ENCODE measurements at regions not wholly inside any gene's neighbourhood (a gene's known extent, or its start where the extent isn't known, plus 50 kb on each side); places are given as distances from the start of the nearest gene placed in this dataset.

GRCh38 chr1:101741910-101742309 is 254.8 kb downstream of the OLFM3 start:
- no peak for TF ChIP-seq FOXM1 (IDR thresholded peaks at IDR 0.05; ENCODE audit: borderline replicate concordance, low read depth)
- TF ChIP-seq EP300 (IDR thresholded peaks at IDR 0.05; ENCODE audit: borderline replicate concordance), result no peak
- TF ChIP-seq EGR1 (IDR thresholded peaks at IDR 0.05), result no peak
- no peak for TF ChIP-seq CEBPB (IDR thresholded peaks at IDR 0.05)
- no peak for TF ChIP-seq RAD21 (IDR thresholded peaks at IDR 0.05; ENCODE audit: low read depth)
- TF ChIP-seq, protein P1, sequence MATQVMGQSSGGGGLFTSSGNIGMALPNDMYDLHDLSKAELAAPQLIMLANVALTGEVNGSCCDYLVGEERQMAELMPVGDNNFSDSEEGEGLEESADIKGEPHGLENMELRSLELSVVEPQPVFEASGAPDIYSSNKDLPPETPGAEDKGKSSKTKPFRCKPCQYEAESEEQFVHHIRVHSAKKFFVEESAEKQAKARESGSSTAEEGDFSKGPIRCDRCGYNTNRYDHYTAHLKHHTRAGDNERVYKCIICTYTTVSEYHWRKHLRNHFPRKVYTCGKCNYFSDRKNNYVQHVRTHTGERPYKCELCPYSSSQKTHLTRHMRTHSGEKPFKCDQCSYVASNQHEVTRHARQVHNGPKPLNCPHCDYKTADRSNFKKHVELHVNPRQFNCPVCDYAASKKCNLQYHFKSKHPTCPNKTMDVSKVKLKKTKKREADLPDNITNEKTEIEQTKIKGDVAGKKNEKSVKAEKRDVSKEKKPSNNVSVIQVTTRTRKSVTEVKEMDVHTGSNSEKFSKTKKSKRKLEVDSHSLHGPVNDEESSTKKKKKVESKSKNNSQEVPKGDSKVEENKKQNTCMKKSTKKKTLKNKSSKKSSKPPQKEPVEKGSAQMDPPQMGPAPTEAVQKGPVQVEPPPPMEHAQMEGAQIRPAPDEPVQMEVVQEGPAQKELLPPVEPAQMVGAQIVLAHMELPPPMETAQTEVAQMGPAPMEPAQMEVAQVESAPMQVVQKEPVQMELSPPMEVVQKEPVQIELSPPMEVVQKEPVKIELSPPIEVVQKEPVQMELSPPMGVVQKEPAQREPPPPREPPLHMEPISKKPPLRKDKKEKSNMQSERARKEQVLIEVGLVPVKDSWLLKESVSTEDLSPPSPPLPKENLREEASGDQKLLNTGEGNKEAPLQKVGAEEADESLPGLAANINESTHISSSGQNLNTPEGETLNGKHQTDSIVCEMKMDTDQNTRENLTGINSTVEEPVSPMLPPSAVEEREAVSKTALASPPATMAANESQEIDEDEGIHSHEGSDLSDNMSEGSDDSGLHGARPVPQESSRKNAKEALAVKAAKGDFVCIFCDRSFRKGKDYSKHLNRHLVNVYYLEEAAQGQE (IDR thresholded peaks at IDR 0.05; ENCODE audit: low read depth), result no peak
- no peak for TF ChIP-seq ZBTB7A (IDR thresholded peaks at IDR 0.05; ENCODE audit: low read depth)
- no peak for TF ChIP-seq TAF1 (IDR thresholded peaks at IDR 0.05; ENCODE audit: low read depth)
- no peak for TF ChIP-seq TCF12 (IDR thresholded peaks at IDR 0.05; ENCODE audit: low read depth)
- no peak for TF ChIP-seq CREB1 (IDR thresholded peaks at IDR 0.05; ENCODE audit: low read depth)
- TF ChIP-seq, protein P2, sequence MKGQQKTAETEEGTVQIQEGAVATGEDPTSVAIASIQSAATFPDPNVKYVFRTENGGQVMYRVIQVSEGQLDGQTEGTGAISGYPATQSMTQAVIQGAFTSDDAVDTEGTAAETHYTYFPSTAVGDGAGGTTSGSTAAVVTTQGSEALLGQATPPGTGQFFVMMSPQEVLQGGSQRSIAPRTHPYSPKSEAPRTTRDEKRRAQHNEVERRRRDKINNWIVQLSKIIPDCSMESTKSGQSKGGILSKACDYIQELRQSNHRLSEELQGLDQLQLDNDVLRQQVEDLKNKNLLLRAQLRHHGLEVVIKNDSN (IDR thresholded peaks at IDR 0.05), result no peak
- no peak for TF ChIP-seq YY1 (IDR thresholded peaks at IDR 0.05; ENCODE audit: low read depth)
- TF ChIP-seq MAX (IDR thresholded peaks at IDR 0.05), result no peak
- no peak for TF ChIP-seq NFIC (IDR thresholded peaks at IDR 0.05)
- no peak for TF ChIP-seq TEAD4 (IDR thresholded peaks at IDR 0.05)

DNA sequence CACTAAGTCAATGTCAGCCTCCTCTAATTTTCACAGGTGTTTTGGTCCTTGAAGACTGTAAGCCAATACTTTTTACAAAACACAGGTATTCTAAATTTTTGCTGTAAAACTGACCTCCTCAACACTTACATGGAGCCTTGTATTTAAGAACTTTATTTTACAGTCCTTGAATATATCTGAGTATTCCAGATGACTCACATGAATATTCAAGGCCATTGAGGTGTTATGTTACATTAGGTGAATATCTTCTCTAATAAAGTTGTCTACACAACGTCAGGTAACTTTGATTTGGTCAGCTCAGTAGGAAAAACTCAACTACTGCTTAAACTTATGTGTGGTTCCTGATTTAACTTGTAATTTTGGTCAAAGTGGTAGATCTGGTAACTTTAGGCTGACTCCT is 254.2 kb downstream of the OLFM3 start:
- TF ChIP-seq TAF1 (IDR thresholded peaks at IDR 0.05; ENCODE audit: low read depth), result no peak
- no peak for TF ChIP-seq EP300 (IDR thresholded peaks at IDR 0.05; ENCODE audit: borderline replicate concordance)
- TF ChIP-seq NFIC (IDR thresholded peaks at IDR 0.05), result no peak
- no peak for TF ChIP-seq ZBTB7A (IDR thresholded peaks at IDR 0.05; ENCODE audit: low read depth)
- TF ChIP-seq YY1 (IDR thresholded peaks at IDR 0.05; ENCODE audit: low read depth), result no peak
- TF ChIP-seq FOXM1 (IDR thresholded peaks at IDR 0.05; ENCODE audit: borderline replicate concordance, low read depth), result no peak
- no peak for TF ChIP-seq CREB1 (IDR thresholded peaks at IDR 0.05; ENCODE audit: low read depth)
- TF ChIP-seq TCF12 (IDR thresholded peaks at IDR 0.05; ENCODE audit: low read depth), result no peak
- TF ChIP-seq, protein P1 (IDR thresholded peaks at IDR 0.05; ENCODE audit: low read depth), result no peak
- TF ChIP-seq RAD21 (IDR thresholded peaks at IDR 0.05; ENCODE audit: low read depth), result no peak
- no peak for TF ChIP-seq TEAD4 (IDR thresholded peaks at IDR 0.05)
- no peak for TF ChIP-seq EGR1 (IDR thresholded peaks at IDR 0.05)

DNA sequence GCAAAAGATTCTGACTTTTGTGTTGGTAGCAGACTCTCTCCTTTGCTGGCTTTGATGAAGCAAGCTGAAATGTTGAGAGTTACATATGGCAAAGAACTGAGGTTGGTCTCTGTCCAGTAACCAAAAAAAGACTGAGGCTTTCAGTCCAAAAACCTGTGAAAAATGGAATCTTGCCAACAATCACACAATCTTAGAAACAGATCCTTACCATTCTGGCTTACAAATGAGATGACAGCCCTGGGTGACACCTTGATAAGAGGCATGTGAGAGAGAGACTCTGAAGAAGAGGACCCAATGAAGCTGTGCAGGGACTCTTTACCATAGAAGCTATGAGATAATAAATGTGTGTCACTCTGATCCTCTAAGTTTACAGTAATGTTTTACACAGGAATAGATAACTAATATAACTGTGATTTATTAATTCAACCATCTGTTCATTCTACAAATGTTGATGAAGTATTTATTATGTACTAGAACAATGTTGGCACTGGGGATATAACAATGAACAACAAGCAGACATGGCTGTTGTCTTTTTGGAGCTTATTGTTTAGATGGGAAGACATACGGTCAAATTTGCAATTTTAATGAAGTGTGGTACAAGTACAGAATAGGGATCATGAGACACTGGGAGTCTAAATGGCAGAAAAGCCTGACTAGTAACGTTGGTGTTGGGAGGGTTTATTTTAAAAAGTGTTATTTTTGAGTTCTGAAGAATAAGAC is 251.0 kb downstream of the OLFM3 start:
- TF ChIP-seq, protein P1 (IDR thresholded peaks at IDR 0.05; ENCODE audit: low read depth), result no peak
- no peak for TF ChIP-seq RAD21 (IDR thresholded peaks at IDR 0.05; ENCODE audit: low read depth)
- TF ChIP-seq TAF1 (IDR thresholded peaks at IDR 0.05; ENCODE audit: low read depth), result no peak
- TF ChIP-seq ZBTB7A (IDR thresholded peaks at IDR 0.05; ENCODE audit: low read depth), result no peak
- TF ChIP-seq EGR1 (IDR thresholded peaks at IDR 0.05), result no peak
- no peak for TF ChIP-seq CREB1 (IDR thresholded peaks at IDR 0.05; ENCODE audit: low read depth)
- no peak for TF ChIP-seq TCF12 (IDR thresholded peaks at IDR 0.05; ENCODE audit: low read depth)

DNA sequence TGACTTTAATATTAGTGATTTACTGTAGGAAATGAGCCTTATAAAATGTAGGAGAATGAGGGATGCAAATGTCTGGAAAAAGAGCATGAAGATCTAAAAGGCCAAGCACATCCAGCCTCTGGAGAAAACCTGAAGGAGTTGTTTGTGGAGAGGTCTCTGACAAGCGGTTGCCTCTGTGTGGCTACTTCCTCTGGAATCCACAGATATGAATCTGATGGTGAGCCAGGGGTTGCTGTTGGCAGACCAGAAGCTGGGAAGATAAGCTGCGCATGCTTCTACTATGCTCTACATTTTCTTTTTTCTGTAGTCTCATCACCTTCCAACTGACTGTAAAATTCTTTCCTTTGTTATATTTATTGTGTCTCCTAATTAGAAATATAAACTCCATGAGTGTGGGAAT is 248.6 kb downstream of the OLFM3 start:
- TF ChIP-seq, protein P1 (IDR thresholded peaks at IDR 0.05; ENCODE audit: low read depth), result no peak
- TF ChIP-seq MAX (IDR thresholded peaks at IDR 0.05), result no peak
- TF ChIP-seq TCF12 (IDR thresholded peaks at IDR 0.05; ENCODE audit: low read depth), result no peak
- no peak for TF ChIP-seq EP300 (IDR thresholded peaks at IDR 0.05; ENCODE audit: borderline replicate concordance)
- no peak for TF ChIP-seq TEAD4 (IDR thresholded peaks at IDR 0.05)
- no peak for TF ChIP-seq EGR1 (IDR thresholded peaks at IDR 0.05)
- no peak for TF ChIP-seq YY1 (IDR thresholded peaks at IDR 0.05; ENCODE audit: low read depth)
- no peak for TF ChIP-seq CREB1 (IDR thresholded peaks at IDR 0.05; ENCODE audit: low read depth)
- no peak for TF ChIP-seq ZBTB7A (IDR thresholded peaks at IDR 0.05; ENCODE audit: low read depth)
- TF ChIP-seq, protein P2 (IDR thresholded peaks at IDR 0.05), result no peak
- no peak for TF ChIP-seq TAF1 (IDR thresholded peaks at IDR 0.05; ENCODE audit: low read depth)
- no peak for TF ChIP-seq NFIC (IDR thresholded peaks at IDR 0.05)
- no peak for TF ChIP-seq FOXM1 (IDR thresholded peaks at IDR 0.05; ENCODE audit: borderline replicate concordance, low read depth)
- no peak for TF ChIP-seq RAD21 (IDR thresholded peaks at IDR 0.05; ENCODE audit: low read depth)
- TF ChIP-seq CEBPB (IDR thresholded peaks at IDR 0.05), result no peak

Measured in Ishikawa (cell line).